ENCODE measurements at regions not wholly inside any gene's neighbourhood (a gene's known extent, or its start where the extent isn't known, plus 50 kb on each side); places are given as distances from the start of the nearest gene placed in this dataset.
A peak's percentile ranks its signal among the peaks of the same experiment; 100 is the strongest.

- TF ChIP-seq EP300 (IDR thresholded peaks at IDR 0.05; ENCODE audit: borderline replicate concordance in 1 of 2, low read depth in 2 of 2, low read length in 2 of 2) (peak in 1 of 2 experiments; percentile 78; a peak in 1 of 3 replicates), POLR2A (IDR thresholded peaks at IDR 0.05; ENCODE audit: control extremely low read depth in 1 of 2, low read depth in 2 of 2, low read length in 2 of 2) (no peak), CTCF (IDR thresholded peaks at IDR 0.05; ENCODE audit: control extremely low read depth in 1 of 3, insufficient read depth in 1 of 3, low read depth in 1 of 3, low read length in 3 of 3) (no peak), SP2 (IDR thresholded peaks at IDR 0.05; ENCODE audit: low read length) (no peak), SRF (IDR thresholded peaks at IDR 0.05; ENCODE audit: low read depth, low read length) (no peak), RFX5 (IDR thresholded peaks at IDR 0.05; ENCODE audit: borderline replicate concordance, low read depth, low read length) (no peak)
Measured at GRCh38 chr7:41058986-41059741, 643.7 kb downstream of the INHBA start.
